ENCODE measurements at regions not wholly inside any gene's neighbourhood (a gene's known extent, or its start where the extent isn't known, plus 50 kb on each side); places are given as distances from the start of the nearest gene placed in this dataset.

DNA sequence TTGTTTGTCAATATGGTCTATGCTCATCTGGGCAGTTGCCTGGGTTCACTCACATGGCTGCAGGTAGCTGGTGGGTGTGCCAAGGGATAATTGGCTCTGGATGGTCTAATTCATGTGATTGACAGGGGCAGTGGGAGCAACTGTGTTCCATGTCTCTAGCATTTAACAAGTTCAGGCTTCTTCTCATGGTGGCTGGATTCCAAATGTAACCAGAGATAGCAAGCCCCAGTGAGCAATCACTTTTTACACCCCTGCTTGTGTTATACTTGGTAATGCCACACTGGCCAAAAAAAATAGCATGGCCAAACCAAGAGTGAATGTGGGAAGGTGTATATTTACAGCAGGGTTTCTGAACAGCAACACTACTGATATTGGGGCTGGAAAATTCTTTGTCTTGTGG, 89.6 kb upstream of the TNFSF11 start:
- TF ChIP-seq, protein P1, sequence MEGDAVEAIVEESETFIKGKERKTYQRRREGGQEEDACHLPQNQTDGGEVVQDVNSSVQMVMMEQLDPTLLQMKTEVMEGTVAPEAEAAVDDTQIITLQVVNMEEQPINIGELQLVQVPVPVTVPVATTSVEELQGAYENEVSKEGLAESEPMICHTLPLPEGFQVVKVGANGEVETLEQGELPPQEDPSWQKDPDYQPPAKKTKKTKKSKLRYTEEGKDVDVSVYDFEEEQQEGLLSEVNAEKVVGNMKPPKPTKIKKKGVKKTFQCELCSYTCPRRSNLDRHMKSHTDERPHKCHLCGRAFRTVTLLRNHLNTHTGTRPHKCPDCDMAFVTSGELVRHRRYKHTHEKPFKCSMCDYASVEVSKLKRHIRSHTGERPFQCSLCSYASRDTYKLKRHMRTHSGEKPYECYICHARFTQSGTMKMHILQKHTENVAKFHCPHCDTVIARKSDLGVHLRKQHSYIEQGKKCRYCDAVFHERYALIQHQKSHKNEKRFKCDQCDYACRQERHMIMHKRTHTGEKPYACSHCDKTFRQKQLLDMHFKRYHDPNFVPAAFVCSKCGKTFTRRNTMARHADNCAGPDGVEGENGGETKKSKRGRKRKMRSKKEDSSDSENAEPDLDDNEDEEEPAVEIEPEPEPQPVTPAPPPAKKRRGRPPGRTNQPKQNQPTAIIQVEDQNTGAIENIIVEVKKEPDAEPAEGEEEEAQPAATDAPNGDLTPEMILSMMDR (IDR thresholded peaks at IDR 0.05): no peak
- TF ChIP-seq POLR2A (IDR thresholded peaks at IDR 0.05): no peak
- TF ChIP-seq EP300 (IDR thresholded peaks at IDR 0.05): no peak
- no peak for TF ChIP-seq POLR2AphosphoS5 (IDR thresholded peaks at IDR 0.05)

All from sigmoid colon (tissue), 4 donors.